ENCODE measurements at regions not wholly inside any gene's neighbourhood (a gene's known extent, or its start where the extent isn't known, plus 50 kb on each side); places are given as distances from the start of the nearest gene placed in this dataset.

- TF ChIP-seq CTCF (conservative IDR thresholded peaks at IDR 0.05) (no peak), EZH2 (IDR thresholded peaks at IDR 0.05; ENCODE audit: low read depth) (no peak)
Observed at GRCh38 chr17:52228823-52229222, 70.3 kb upstream of the CA10 start.
